ENCODE measurements at regions not wholly inside any gene's neighbourhood (a gene's known extent, or its start where the extent isn't known, plus 50 kb on each side); places are given as distances from the start of the nearest gene placed in this dataset.
"Not testable (repeated sequence)": the region's sequence is repeated elsewhere in the genome, so short reads cannot be mapped to it uniquely, and the experiment has no call there.

DNA sequence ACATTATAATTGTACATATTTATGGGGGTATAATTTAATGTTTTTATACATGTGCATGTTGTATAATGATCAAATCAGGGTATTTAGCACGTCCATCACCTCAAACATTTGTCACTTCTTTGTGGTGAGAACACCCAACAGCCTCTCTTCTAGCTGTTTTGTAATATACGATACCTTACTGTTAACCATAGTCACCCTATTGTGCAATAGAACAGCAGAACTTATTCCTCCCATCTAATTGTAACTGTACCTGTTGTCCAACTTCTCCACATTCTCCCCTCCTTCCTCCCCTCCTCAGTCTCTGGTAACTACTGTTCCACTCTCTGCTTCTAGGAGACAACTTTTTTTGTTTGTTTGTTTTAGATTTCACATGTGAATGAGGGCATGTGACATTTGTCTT lies 197.0 kb upstream of the PKP2 start:
- Histone ChIP-seq H3K4me1 (no peaks in the 10 kb centered on the region), H3K4me3 (no peak overlapping the region), H3K27ac (no peak overlapping the region), H3K9me3 (no peaks in the 10 kb centered on the region), H3K27me3 (peaks cover 0 to 5% (median 0%) of the 10 kb centered on the region in 7 donors), H3K36me3 (no peaks in the 10 kb centered on the region)
- DNase-seq, result no peak
- no peak for ATAC-seq
- WGBS, 2 donors, result 57 to 63% methylated on average over 2 of the region's 2 CpGs
- TF ChIP-seq, protein P1, sequence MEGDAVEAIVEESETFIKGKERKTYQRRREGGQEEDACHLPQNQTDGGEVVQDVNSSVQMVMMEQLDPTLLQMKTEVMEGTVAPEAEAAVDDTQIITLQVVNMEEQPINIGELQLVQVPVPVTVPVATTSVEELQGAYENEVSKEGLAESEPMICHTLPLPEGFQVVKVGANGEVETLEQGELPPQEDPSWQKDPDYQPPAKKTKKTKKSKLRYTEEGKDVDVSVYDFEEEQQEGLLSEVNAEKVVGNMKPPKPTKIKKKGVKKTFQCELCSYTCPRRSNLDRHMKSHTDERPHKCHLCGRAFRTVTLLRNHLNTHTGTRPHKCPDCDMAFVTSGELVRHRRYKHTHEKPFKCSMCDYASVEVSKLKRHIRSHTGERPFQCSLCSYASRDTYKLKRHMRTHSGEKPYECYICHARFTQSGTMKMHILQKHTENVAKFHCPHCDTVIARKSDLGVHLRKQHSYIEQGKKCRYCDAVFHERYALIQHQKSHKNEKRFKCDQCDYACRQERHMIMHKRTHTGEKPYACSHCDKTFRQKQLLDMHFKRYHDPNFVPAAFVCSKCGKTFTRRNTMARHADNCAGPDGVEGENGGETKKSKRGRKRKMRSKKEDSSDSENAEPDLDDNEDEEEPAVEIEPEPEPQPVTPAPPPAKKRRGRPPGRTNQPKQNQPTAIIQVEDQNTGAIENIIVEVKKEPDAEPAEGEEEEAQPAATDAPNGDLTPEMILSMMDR (IDR thresholded peaks at IDR 0.05), result no peak
- intact Hi-C loops (cut with DNase I), result no loop called here

- H3K27ac ChIP-seq; H3K27me3 ChIP-seq; H3K36me3 ChIP-seq; ATAC-seq; intact Hi-C loops (cut with DNase I); DNase-seq; H3K4me1 ChIP-seq; H3K9me3 ChIP-seq; H3K4me3 ChIP-seq: not testable (repeated sequence)
- WGBS, 2 donors, result 69 to 88% methylated on average over 1 of the region's 1 CpG
Measured at GRCh38 chr12:33087876-33088275, 191.3 kb upstream of the PKP2 start.

GRCh38 chr12:33076401-33076800 lies 179.8 kb upstream of the PKP2 start:
- H3K36me3 ChIP-seq; DNase-seq; H3K27ac ChIP-seq; intact Hi-C loops (cut with DNase I); ATAC-seq; H3K9me3 ChIP-seq; H3K4me3 ChIP-seq; H3K27me3 ChIP-seq; H3K4me1 ChIP-seq: not testable (repeated sequence)
- WGBS, 2 donors, result 84 to 87% methylated on average over 9 of the region's 9 CpGs

GRCh38 chr12:33075130-33075766 lies 178.7 kb upstream of the PKP2 start:
- intact Hi-C loops (cut with DNase I); ATAC-seq; H3K27ac ChIP-seq; H3K36me3 ChIP-seq; H3K4me1 ChIP-seq; H3K27me3 ChIP-seq; H3K9me3 ChIP-seq; DNase-seq; H3K4me3 ChIP-seq: not testable (repeated sequence)
- WGBS, 2 donors, result 89 to 92% methylated on average over 25 of the region's 25 CpGs

GRCh38 chr12:33061844-33062243 lies 165.3 kb upstream of the PKP2 start:
- intact Hi-C loops (cut with DNase I), result no loop called here
- TF ChIP-seq, protein P1 (IDR thresholded peaks at IDR 0.05), result no peak
- no peaks in the 10 kb centered on the region for H3K27me3 ChIP-seq

GRCh38 chr12:33054371-33054770 lies 157.8 kb upstream of the PKP2 start:
- 59 to 66% methylated on average over 3 of the region's 3 CpGs for WGBS, 2 donors
- no peak overlapping the region for H3K27ac ChIP-seq
- DNase-seq (no peak), ATAC-seq (no peak)
- intact Hi-C loops (cut with DNase I), result no loop called here
- TF ChIP-seq, protein P1 (IDR thresholded peaks at IDR 0.05), result no peak
- no peaks in the 10 kb centered on the region for H3K27me3 ChIP-seq
- no peaks in the 10 kb centered on the region for H3K36me3 ChIP-seq
- H3K4me1 ChIP-seq, result no peaks in the 10 kb centered on the region
- no peak overlapping the region for H3K4me3 ChIP-seq
- no peaks in the 10 kb centered on the region for H3K9me3 ChIP-seq

More at GRCh38 chr12:33061844-33062243, 165.3 kb upstream of the PKP2 start:
- no peaks in the 10 kb centered on the region for H3K4me1 ChIP-seq
- H3K4me3 ChIP-seq, result no peak overlapping the region
- ATAC-seq (no peak), DNase-seq (no peak)
- H3K9me3 ChIP-seq, result peaks cover 0 to 22% (median 0%) of the 10 kb centered on the region in 11 donors
- no peak overlapping the region for H3K27ac ChIP-seq
- H3K36me3 ChIP-seq, result no peaks in the 10 kb centered on the region

Data from heart right ventricle (tissue), 16 donors.